Mucosa of descending colon (tissue), 3 donors: ENCODE measurements at regions not wholly inside any gene's neighbourhood (a gene's known extent, or its start where the extent isn't known, plus 50 kb on each side); places are given as distances from the start of the nearest gene placed in this dataset.
"Not testable (repeated sequence)": the region's sequence is repeated elsewhere in the genome, so short reads cannot be mapped to it uniquely, and the experiment has no call there.

Source experiments
- ATAC-seq: fragments of 200-7000 bp; cut with Tn5 transposase; one replicate; pipeline ENCODE4 v1.9.1; 2020; ENCODE audit warnings: mild to moderate bottlenecking, moderate library complexity
- DNase-seq, 3 donors: peaks; one replicate each; pipeline ENCODE4 v3.0.0-alpha.2; 2020
- H3K36me3 ChIP-seq: fragments of 200-600 bp; one replicate; pipeline ENCODE4 v1.8.0; 2021; ENCODE audit warnings: low read depth, mild to moderate bottlenecking
- H3K4me1 ChIP-seq: fragments of 200-600 bp; one replicate; pipeline ENCODE4 v1.8.0; 2021; ENCODE audit warnings: low read depth, mild to moderate bottlenecking
- H3K4me3 ChIP-seq: fragments of 200-600 bp; one replicate; pipeline ENCODE4 v1.8.0; 2021; ENCODE audit warnings: mild to moderate bottlenecking
- H3K9me3 ChIP-seq: fragments of 200-600 bp; one replicate; pipeline ENCODE4 v1.8.0; 2021; ENCODE audit warnings: mild to moderate bottlenecking
- intact Hi-C, 2 donors: fragments of 100-400 bp; cut with DNase I in 1 of 2; cut with micrococcal nuclease in 1 of 2; formaldehyde crosslinking; loops; one replicate each; pipeline versions ENCODE4 v1.11.0 to v1.11.1; 2022; cut with DNase I, micrococcal nuclease
- TF ChIP-seq, protein P1 (sequence below): fragments of 200-600 bp; IDR thresholded peaks from one replicate; pipeline ENCODE4 v1.8.0; 2022; ENCODE audit warnings: antibody characterized with exemption, mild to moderate bottlenecking
- donor health status: DM: no; HTN: no; CAD: no; lungs with moderate emphysema.
- donor health status: DM: no; HTN: no; CAD: no.
- donor health status: DM: no; HTN: yes; CAD: no.

GRCh38 chr3:144893980-144894379, 922.4 kb downstream of the DIPK2A start:
- TF ChIP-seq, protein P1, sequence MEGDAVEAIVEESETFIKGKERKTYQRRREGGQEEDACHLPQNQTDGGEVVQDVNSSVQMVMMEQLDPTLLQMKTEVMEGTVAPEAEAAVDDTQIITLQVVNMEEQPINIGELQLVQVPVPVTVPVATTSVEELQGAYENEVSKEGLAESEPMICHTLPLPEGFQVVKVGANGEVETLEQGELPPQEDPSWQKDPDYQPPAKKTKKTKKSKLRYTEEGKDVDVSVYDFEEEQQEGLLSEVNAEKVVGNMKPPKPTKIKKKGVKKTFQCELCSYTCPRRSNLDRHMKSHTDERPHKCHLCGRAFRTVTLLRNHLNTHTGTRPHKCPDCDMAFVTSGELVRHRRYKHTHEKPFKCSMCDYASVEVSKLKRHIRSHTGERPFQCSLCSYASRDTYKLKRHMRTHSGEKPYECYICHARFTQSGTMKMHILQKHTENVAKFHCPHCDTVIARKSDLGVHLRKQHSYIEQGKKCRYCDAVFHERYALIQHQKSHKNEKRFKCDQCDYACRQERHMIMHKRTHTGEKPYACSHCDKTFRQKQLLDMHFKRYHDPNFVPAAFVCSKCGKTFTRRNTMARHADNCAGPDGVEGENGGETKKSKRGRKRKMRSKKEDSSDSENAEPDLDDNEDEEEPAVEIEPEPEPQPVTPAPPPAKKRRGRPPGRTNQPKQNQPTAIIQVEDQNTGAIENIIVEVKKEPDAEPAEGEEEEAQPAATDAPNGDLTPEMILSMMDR: no peak
- ATAC-seq (no peak), DNase-seq (no peak)
- H3K36me3 ChIP-seq: no peaks in the 10 kb centered on the region
- H3K4me1 ChIP-seq: no peaks in the 10 kb centered on the region
- no peak overlapping the region for H3K4me3 ChIP-seq
- intact Hi-C loops: no loop called here
- H3K9me3 ChIP-seq: no peaks in the 10 kb centered on the region

GRCh38 chr3:144894576-144894975, 923.0 kb downstream of the DIPK2A start:
- TF ChIP-seq, protein P1: no peak
- intact Hi-C loops: no loop called here
- ATAC-seq: no peak
- Histone ChIP-seq H3K36me3 (no peaks in the 10 kb centered on the region), H3K9me3 (no peaks in the 10 kb centered on the region), H3K4me3 (no peak overlapping the region), H3K4me1 (no peaks in the 10 kb centered on the region)
- no peak for DNase-seq

GRCh38 chr3:144900366-144900765, 928.7 kb downstream of the DIPK2A start:
- intact Hi-C loops: no loop called here
- Histone ChIP-seq H3K4me3 (no peak overlapping the region), H3K36me3 (no peaks in the 10 kb centered on the region), H3K9me3 (peaks cover 14% of the 10 kb centered on the region), H3K4me1 (no peaks in the 10 kb centered on the region)
- TF ChIP-seq, protein P1: no peak
- no peak for ATAC-seq
- DNase-seq: no peak

GRCh38 chr3:144907581-144907980, 936.0 kb downstream of the DIPK2A start:
- H3K4me1 ChIP-seq, intact Hi-C loops, DNase-seq, H3K36me3 ChIP-seq, H3K4me3 ChIP-seq, ATAC-seq: not testable (repeated sequence)
- peaks cover 17% of the 10 kb centered on the region for H3K9me3 ChIP-seq

DNA sequence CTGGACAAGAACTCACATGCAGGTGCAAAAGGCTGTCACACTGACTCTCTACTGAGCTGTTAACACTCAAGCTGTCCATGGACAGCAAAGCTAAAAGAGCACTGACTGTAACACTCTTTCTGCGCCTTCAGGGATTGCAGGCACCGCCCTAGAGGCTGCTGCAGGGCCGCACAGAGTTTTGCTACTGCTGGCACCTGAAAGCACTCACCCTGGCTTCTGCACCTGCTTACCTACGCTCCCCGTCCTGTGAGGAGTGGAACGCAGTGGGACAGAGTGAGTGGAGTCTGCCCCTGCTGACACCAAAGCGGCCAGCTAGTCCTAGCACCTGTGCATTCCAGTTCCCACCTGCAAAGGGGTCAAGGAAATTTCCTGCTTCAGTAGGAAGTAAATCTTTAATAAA, 941.3 kb downstream of the DIPK2A start:
- H3K9me3 ChIP-seq: peaks cover 3% of the 10 kb centered on the region
- intact Hi-C loops: no loop called here
- ATAC-seq (no peak), DNase-seq (no peak)
- no peaks in the 10 kb centered on the region for H3K36me3 ChIP-seq
- H3K4me1 ChIP-seq: no peaks in the 10 kb centered on the region
- TF ChIP-seq, protein P1: no peak
- no peak overlapping the region for H3K4me3 ChIP-seq

GRCh38 chr3:144915202-144915601, 943.6 kb downstream of the DIPK2A start:
- TF ChIP-seq, protein P1: no peak
- DNase-seq: no peak
- Histone ChIP-seq H3K4me3 (no peak overlapping the region), H3K36me3 (no peaks in the 10 kb centered on the region), H3K9me3 (no peaks in the 10 kb centered on the region), H3K4me1 (no peaks in the 10 kb centered on the region)
- intact Hi-C loops: no loop called here
- ATAC-seq: no peak
